K562 (cell line): ENCODE measurements at regions not wholly inside any gene's neighbourhood (a gene's known extent, or its start where the extent isn't known, plus 50 kb on each side); places are given as distances from the start of the nearest gene placed in this dataset.

Experiments
- ATAC-seq: fragments of 200-7000 bp; cut with Tn5 transposase; 3 replicates; pipeline ENCODE4 v1.9.1; 2020; ENCODE audit warnings: moderate library complexity
- BruUV-seq: library from RNA; stranded (reverse); fragments of 400-500 nt; replicated peaks from 2 replicates; lab custom pipeline; 2021; lab: Mats Ljungman, UMichigan
- CTCF ChIA-PET: fragments of 300-600 bp; formaldehyde crosslinking; extraction: SDS; loops from one replicate; lab custom pipeline; 2021; ENCODE audit warnings: low intra/inter-chr PET ratio; lab: Yijun Ruan, JAX
- POLR2A ChIA-PET: fragments of 300-600, 350-650 bp; sonication (Branson Sonifier 250); formaldehyde crosslinking; extraction: SDS; loops from one replicate; lab custom pipeline; 2021; ENCODE audit warnings: antibody characterized with exemption, inconsistent platforms; lab: Yijun Ruan, JAX
- DNase-seq, 4 experiments: peaks; one replicate each; pipeline versions ENCODE4 v3.0.0 to v3.0.0-alpha.2; 2011 to 2018; ENCODE audit warnings: low spot score in 3 of 4, mixed read lengths in 3 of 4; ENCODE audit errors: extremely low read depth in 1 of 4
- FAIRE-seq: peaks from 2 replicates; lab custom pipeline; 2011; peaks lifted over from hg19 to GRCh38; lab: Jason Lieb, UNC
- H2AFZ ChIP-seq: 2 replicates; pipeline ENCODE4 v1.6.0; 2011; ENCODE audit warnings: low read depth, low read length, control low read depth, inconsistent platforms
- H3K27ac ChIP-seq: fragments of 200-600 bp; 3 replicates; pipeline ENCODE4 v1.8.0; 2011; ENCODE audit warnings: low read depth, mild to moderate bottlenecking, control low read depth, inconsistent platforms, low read length, moderate library complexity, mixed read lengths; ENCODE audit errors: extremely low read depth
- H3K27me3 ChIP-seq, 2 experiments: fragments of 300-600 bp in 1 of 2; 2 replicates in 1 of 2; 3 replicates in 1 of 2; pipeline versions ENCODE4 v1.6.0 to v1.8.0; 2011; ENCODE audit warnings: inconsistent platforms in 2 of 2, low read length in 2 of 2, mild to moderate bottlenecking in 1 of 2, mixed read lengths in 1 of 2, moderate library complexity in 1 of 2; ENCODE audit not compliant: control insufficient read depth in 2 of 2, insufficient read depth in 2 of 2
- H3K36me3 ChIP-seq: fragments of 300-600 bp; 3 replicates; pipeline ENCODE4 v1.8.0; 2011; ENCODE audit warnings: mild to moderate bottlenecking, low read length, inconsistent platforms; ENCODE audit not compliant: control insufficient read depth, insufficient read depth
- H3K4me1 ChIP-seq, 2 experiments: fragments of 200-600 bp in 1 of 2; replicated peaks in 1 of 2; 2 replicates in 1 of 2; 3 replicates in 1 of 2; pipeline versions ENCODE4 v1.5.1 to v1.8.0; 2011; ENCODE audit warnings: inconsistent platforms in 2 of 2, low read length in 2 of 2, mild to moderate bottlenecking in 1 of 2, mixed read lengths in 1 of 2, moderate library complexity in 1 of 2; ENCODE audit not compliant: control insufficient read depth in 2 of 2, insufficient read depth in 2 of 2
- H3K4me2 ChIP-seq: 2 replicates; pipeline ENCODE4 v1.6.1; 2011; ENCODE audit warnings: low read length, control low read depth, inconsistent platforms, mixed read lengths; ENCODE audit not compliant: insufficient read depth
- H3K4me3 ChIP-seq: fragments of 200-600 bp; sonication (generic), shearing (Covaris generic); 2 replicates; pipeline ENCODE4 v1.5.1; 2016; ENCODE audit warnings: control low read depth, inconsistent platforms
- H3K79me2 ChIP-seq: fragments of 200-600 bp; 3 replicates; pipeline ENCODE4 v1.8.0; 2011; ENCODE audit warnings: low read length, inconsistent platforms; ENCODE audit not compliant: control insufficient read depth, insufficient read depth
- H3K9ac ChIP-seq, 2 experiments: 2 replicates each; pipeline versions ENCODE4 v1.6.0 to v1.6.1; 2011; ENCODE audit warnings: low read depth in 2 of 2, low read length in 2 of 2, control low read depth in 1 of 2, inconsistent platforms in 1 of 2, mild to moderate bottlenecking in 1 of 2, mixed read lengths in 1 of 2; ENCODE audit not compliant: insufficient read depth in 1 of 2
- H3K9me1 ChIP-seq: one replicate; pipeline ENCODE4 v1.6.0; 2011; ENCODE audit warnings: inconsistent platforms, mild to moderate bottlenecking, low read length, moderate library complexity; ENCODE audit not compliant: control insufficient read depth, insufficient read depth
- H3K9me3 ChIP-seq: replicated peaks from 2 replicates; pipeline ENCODE4 v1.5.1; 2011; ENCODE audit warnings: low read depth, low read length, inconsistent platforms; ENCODE audit not compliant: control insufficient read depth, insufficient read depth
- H4K20me1 ChIP-seq: replicated peaks from 2 replicates; pipeline ENCODE4 v1.6.1; 2011; ENCODE audit warnings: low read length, inconsistent platforms, mixed read lengths; ENCODE audit not compliant: control insufficient read depth, insufficient read depth
- ATF4 ChIP-seq: fragments of 450-650 bp; formaldehyde crosslinking; IDR thresholded peaks from 2 replicates; pipeline ENCODE4 v1.4.0; 2022; ENCODE audit warnings: mild to moderate bottlenecking, moderate library complexity
- ERF ChIP-seq: fragments of 450-650 bp; formaldehyde crosslinking; IDR thresholded peaks from 2 replicates; pipeline ENCODE4 v1.4.0; 2020; ENCODE audit warnings: mild to moderate bottlenecking, mixed read lengths
- ETV6 ChIP-seq, 3 experiments: fragments of 150-350 bp in 1 of 3; sonication (generic) in 1 of 3; formaldehyde crosslinking in 1 of 3; IDR thresholded peaks; 2 replicates each; pipeline versions ENCODE4 v1.6.1 to v1.8.0; 2014 to 2022; ENCODE audit warnings: borderline replicate concordance in 2 of 3, low read depth in 2 of 3, antibody characterized with exemption in 1 of 3, low read length in 1 of 3, mild to moderate bottlenecking in 1 of 3, missing genetic modification reagents in 1 of 3
- FIP1L1 ChIP-seq: fragments of 200-400 bp; formaldehyde crosslinking; IDR thresholded peaks from 2 replicates; pipeline ENCODE4 v1.6.1; 2018; ENCODE audit warnings: mild to moderate bottlenecking, low read depth, low read length; ENCODE audit not compliant: poor library complexity, severe bottlenecking
- FOXA3 ChIP-seq, 2 experiments: fragments of 450-650 bp in 1 of 2; sonication (generic) in 1 of 2; formaldehyde crosslinking; IDR thresholded peaks in 1 of 2; conservative IDR thresholded peaks in 1 of 2; 2 replicates each; pipeline versions ENCODE4 v1.4.0 to v1.8.0; 2020 to 2022; ENCODE audit warnings: mild to moderate bottlenecking in 2 of 2, missing genetic modification reagents in 1 of 2
- GABPA ChIP-seq: fragments of 200-800 bp; sonication (Bioruptor generic); conservative IDR thresholded peaks from 2 replicates; pipeline ENCODE4 v1.6.1; 2016; ENCODE audit warnings: low read depth, missing genetic modification characterization, missing compliant biosample characterization
- MYC ChIP-seq, 2 experiments: fragments of 250-450 bp in 1 of 2; sonication (Bioruptor Pico) in 1 of 2; IDR thresholded peaks; 2 replicates each; pipeline versions ENCODE4 v1.5.1 to v1.6.1; 2012 to 2021; ENCODE audit warnings: low read depth in 2 of 2, borderline replicate concordance in 1 of 2, improper control_type of control experiment in 1 of 2, low read length in 1 of 2, mild to moderate bottlenecking in 1 of 2, moderate library complexity in 1 of 2
- NR4A1 ChIP-seq, 2 experiments: fragments of 250-450 bp in 1 of 2; fragments of 450-650 bp in 1 of 2; sonication (Bioruptor Pico) in 1 of 2; IDR thresholded peaks; 2 replicates each; pipeline versions ENCODE4 v1.4.0 to v1.6.1; 2016 to 2020; ENCODE audit warnings: mild to moderate bottlenecking in 2 of 2, missing compliant biosample characterization in 1 of 2, missing genetic modification characterization in 1 of 2, moderate library complexity in 1 of 2
- RBM25 ChIP-seq: fragments of 200-400 bp; formaldehyde crosslinking; IDR thresholded peaks from 2 replicates; pipeline ENCODE4 v1.6.1; 2018; ENCODE audit warnings: low read length, low read depth, moderate library complexity; ENCODE audit not compliant: severe bottlenecking
- TCFL5 ChIP-seq: fragments of 250-450 bp; sonication (Bioruptor Pico); conservative IDR thresholded peaks from 2 replicates; pipeline ENCODE4 v1.6.1; 2021; ENCODE audit warnings: mild to moderate bottlenecking, moderate library complexity, matching md5 sums
- ZNF23 ChIP-seq: fragments of 250-450 bp; sonication (Bioruptor Pico); IDR thresholded peaks from 2 replicates; pipeline ENCODE4 v1.4.0; 2020; ENCODE audit warnings: mild to moderate bottlenecking
- ZNF655 ChIP-seq: fragments of 250-450 bp; sonication (Bioruptor Pico); IDR thresholded peaks from 2 replicates; pipeline ENCODE4 v1.5.0; 2021
- ZNF75A ChIP-seq: fragments of 450-650 bp; formaldehyde crosslinking; IDR thresholded peaks from 2 replicates; pipeline ENCODE4 v1.4.0; 2020; ENCODE audit warnings: mild to moderate bottlenecking
- WGBS: fragments of 100-300 bp; shearing (Covaris generic); methylation state at CpG from one replicate; pipeline ENCODE4 v1.1.6; 2016; ENCODE audit warnings: low coverage, mixed read lengths; ENCODE audit not compliant: insufficient coverage; ENCODE audit errors: missing lambda C conversion rate; 5-methylcytosine and 5-hydroxymethylcytosine counted together
- in situ Hi-C: fragments of 300-500 bp; cut with MboI; formaldehyde crosslinking; loops from 4 replicates; pipeline ENCODE4 v1.15.0; 2018; ENCODE audit warnings: inconsistent platforms, mixed read lengths
- intact Hi-C: fragments of 100-400 bp; cut with micrococcal nuclease; formaldehyde crosslinking; loops from 2 replicates; pipeline ENCODE4 v1.14.2; 2022

GRCh38 chr4:3673716-3674478 is 92.3 kb upstream of the ADRA2C start (continued):
- TF ChIP-seq FOXA3 (CRISPR knock-in tag; conservative IDR thresholded peaks at IDR 0.05 in 1 of 2, IDR thresholded peaks at IDR 0.05 in 1 of 2) = no peak
- TF ChIP-seq ZNF23 (CRISPR knock-in tag) = no peak
- no peak for TF ChIP-seq GABPA

- Histone ChIP-seq H3K79me2 (no peaks in the 10 kb centered on the region), H2AFZ (no peak overlapping the region), H3K9ac (no peak overlapping the region), H4K20me1 (0 out of 2 replicates have a peak, but pooled peaks cover 9% of the 10 kb centered on the region), H3K4me2 (no peak overlapping the region), H3K36me3 (no peaks in the 10 kb centered on the region), H3K4me3 (no peak overlapping the region), H3K9me1 (no peaks in the 10 kb centered on the region), H3K27ac (no peak overlapping the region), H3K27me3 (peaks cover 19 to 61% of the 10 kb centered on the region in 2 experiments), H3K4me1 (peaks cover 0 to 4% of the 10 kb centered on the region in 2 experiments; a peak in 1 of 5 replicates), H3K9me3 (no peaks in the 10 kb centered on the region)
- in situ Hi-C loops = no loop called here
- BruUV-seq = no TSS peak
- TF ChIP-seq ETV6 (IDR thresholded peaks at IDR 0.05; ENCODE audit: borderline replicate concordance in 1 of 2, low read depth in 2 of 2, low read length in 1 of 2) (no peak), ETV6 (CRISPR knock-in tag; IDR thresholded peaks at IDR 0.05; ENCODE audit: borderline replicate concordance) (no peak), ERF (no peak), ATF4 (CRISPR knock-in tag) (no peak), FIP1L1 (no peak), ZNF655 (no peak), NR4A1 (CRISPR knock-in tag; IDR thresholded peaks at IDR 0.05) (no peak), NR4A1 (tag; IDR thresholded peaks at IDR 0.05) (no peak), MYC (IDR thresholded peaks at IDR 0.05; ENCODE audit: low read depth, low read length) (no peak), MYC (CRISPR knock-in tag; IDR thresholded peaks at IDR 0.05; ENCODE audit: borderline replicate concordance, low read depth) (no peak), TCFL5 (CRISPR knock-in tag) (no peak), ZNF23 (CRISPR knock-in tag) (no peak), ZNF75A (no peak), RBM25 (no peak)
- intact Hi-C loops = no loop called here
- WGBS = 0% methylated on average over 4 of the region's 4 CpGs
- ChIA-PET POLR2A (interaction anchor here (0.7 kb wide), 1 partner anchor 229 kb away, joined by 3 read pairs; no protein-coding TSS in a partner anchor), CTCF (no interaction called here)
- no peak for DNase-seq
- ATAC-seq = no peak
- no peak for FAIRE-seq
Observed at GRCh38 chr4:3673176-3673575, 93.0 kb upstream of the ADRA2C start.
